Right lobe of liver (tissue), 6 donors: ENCODE measurements at regions not wholly inside any gene's neighbourhood (a gene's known extent, or its start where the extent isn't known, plus 50 kb on each side); places are given as distances from the start of the nearest gene placed in this dataset.
"Not testable (repeated sequence)": the region's sequence is repeated elsewhere in the genome, so short reads cannot be mapped to it uniquely, and the experiment has no call there.

ENCODE experiments used
- ATAC-seq, 4 donors: fragments of 200-7000 bp; cut with Tn5 transposase; one replicate each; pipeline ENCODE4 v1.9.1; 2020; ENCODE audit warnings: mild to moderate bottlenecking in 4 of 4, moderate library complexity in 4 of 4
- DNase-seq, 3 donors: peaks; one replicate each; pipeline ENCODE4 v3.0.0-alpha.2; 2020
- H3K27ac ChIP-seq, 3 donors: fragments of 200-600 bp; one replicate each; pipeline ENCODE4 v1.8.0; 2022
- H3K27me3 ChIP-seq, 2 donors: fragments of 200-600 bp; one replicate each; pipeline ENCODE4 v1.8.0; 2022
- H3K36me3 ChIP-seq, 4 donors: fragments of 200-600 bp; sonication (generic) in 1 of 4; one replicate each; pipeline versions ENCODE4 v1.5.1 to v1.8.0; 2017 to 2022; ENCODE audit warnings: control low read depth in 1 of 4
- H3K4me1 ChIP-seq, 4 donors: fragments of 200-600 bp; sonication (generic) in 1 of 4; one replicate each; pipeline versions ENCODE4 v1.5.1 to v1.8.0; 2017 to 2022; ENCODE audit warnings: control low read depth in 1 of 4
- H3K4me3 ChIP-seq, 3 donors: fragments of 200-600 bp; one replicate each; pipeline ENCODE4 v1.8.0; 2022
- H3K9me3 ChIP-seq, 4 donors: fragments of 200-600 bp; sonication (generic) in 1 of 4; one replicate each; pipeline versions ENCODE4 v1.5.1 to v1.8.0; 2017 to 2022; ENCODE audit warnings: control low read depth in 1 of 4
- CTCF ChIP-seq, 4 donors: fragments of 200-600 bp in 3 of 4; fragments of 450-650 bp in 1 of 4; IDR thresholded peaks; one replicate each; pipeline versions ENCODE4 v1.5.1 to v1.8.0; 2016 to 2022; ENCODE audit warnings: antibody characterized with exemption in 4 of 4, mild to moderate bottlenecking in 2 of 4
- POLR2A ChIP-seq: fragments of 450-650 bp; IDR thresholded peaks from one replicate; pipeline ENCODE4 v1.6.1; 2017; ENCODE audit warnings: antibody characterized with exemption, mild to moderate bottlenecking
- WGBS: methylation state at CpG from one replicate; pipeline ENCODE4 v1.1.6; 2018; ENCODE audit warnings: low coverage, low lambda C conversion rate; ENCODE audit not compliant: insufficient coverage; ENCODE audit errors: missing lambda C conversion rate; 5-methylcytosine and 5-hydroxymethylcytosine counted together
- intact Hi-C, 2 donors: fragments of 100-400 bp; cut with DNase I; formaldehyde crosslinking; loops; one replicate each; pipeline versions ENCODE4 v1.11.2 to v1.14.1; 2022
- donor health status: DM: no; HTN: yes; CAD: no.
- donor health status: DM: no; HTN: no; CAD: no.
- donor health status: DM: no; HTN: no; CAD: no.
- donor health status: DM: no; HTN: yes; CAD: no.
- donor health status: DM: no; HTN: yes; CAD: no.

GRCh38 chr4:20075248-20075871 is 176.3 kb upstream of the SLIT2 start:
- intact Hi-C loops = no loop called here
- H3K4me3 ChIP-seq = no peak overlapping the region
- ATAC-seq = no peak
- H3K4me1 ChIP-seq = no peaks in the 10 kb centered on the region
- H3K27me3 ChIP-seq = no peaks in the 10 kb centered on the region
- TF ChIP-seq POLR2A (no peak), CTCF (IDR thresholded peaks at IDR 0.05) (no peak)
- no peak for DNase-seq
- no peaks in the 10 kb centered on the region for H3K9me3 ChIP-seq
- no peaks in the 10 kb centered on the region for H3K36me3 ChIP-seq
- no peak overlapping the region for H3K27ac ChIP-seq

DNA sequence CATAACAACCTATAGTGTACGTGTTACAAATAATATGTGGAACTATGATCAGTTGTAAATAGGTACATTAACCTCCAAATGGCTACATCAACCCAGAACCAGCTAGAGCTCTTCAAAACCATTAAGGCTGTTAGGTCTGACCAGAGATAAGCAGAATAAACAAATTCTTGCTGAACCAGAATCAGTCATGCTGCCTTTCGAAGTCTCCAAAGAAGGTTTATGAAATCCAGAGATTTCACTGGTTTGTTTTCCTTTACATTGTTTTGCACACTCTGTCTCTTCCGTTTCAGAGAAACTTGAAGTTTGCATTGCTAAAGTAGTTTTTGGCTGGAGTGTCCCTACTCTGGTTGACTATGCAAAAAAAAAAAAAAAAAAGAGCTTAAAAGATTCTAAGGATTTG is 177.3 kb upstream of the SLIT2 start:
- TF ChIP-seq POLR2A (no peak), CTCF (IDR thresholded peaks at IDR 0.05) (no peak)
- H3K27ac ChIP-seq = no peak overlapping the region
- no peaks in the 10 kb centered on the region for H3K9me3 ChIP-seq

GRCh38 chr4:20065952-20066351 is 185.8 kb upstream of the SLIT2 start:
- no peak overlapping the region for H3K27ac ChIP-seq
- intact Hi-C loops = no loop called here
- no peaks in the 10 kb centered on the region for H3K9me3 ChIP-seq
- H3K36me3 ChIP-seq = no peaks in the 10 kb centered on the region
- ATAC-seq (no peak), DNase-seq (no peak)
- TF ChIP-seq CTCF (IDR thresholded peaks at IDR 0.05) = no peak
- no peak for TF ChIP-seq POLR2A
- no peak overlapping the region for H3K4me3 ChIP-seq
- 44% methylated on average over 1 of the region's 1 CpG for WGBS
- H3K27me3 ChIP-seq = no peaks in the 10 kb centered on the region
- H3K4me1 ChIP-seq = no peaks in the 10 kb centered on the region

More for the DNA sequence above, 177.3 kb upstream of the SLIT2 start:
- H3K27me3 ChIP-seq = no peaks in the 10 kb centered on the region
- no peaks in the 10 kb centered on the region for H3K4me1 ChIP-seq
- H3K36me3 ChIP-seq = no peaks in the 10 kb centered on the region
- no peak overlapping the region for H3K4me3 ChIP-seq
- 32% methylated on average over 3 of the region's 3 CpGs for WGBS
- ATAC-seq = no peak
- no peak for DNase-seq
- intact Hi-C loops = no loop called here

- ATAC-seq, intact Hi-C loops, H3K36me3 ChIP-seq, H3K9me3 ChIP-seq, H3K4me1 ChIP-seq, DNase-seq, H3K27ac ChIP-seq, H3K4me3 ChIP-seq, H3K27me3 ChIP-seq: not testable (repeated sequence)
- 57% methylated on average over 3 of the region's 5 CpGs for WGBS
Measured at GRCh38 chr4:20062857-20063256, 188.8 kb upstream of the SLIT2 start.

DNA sequence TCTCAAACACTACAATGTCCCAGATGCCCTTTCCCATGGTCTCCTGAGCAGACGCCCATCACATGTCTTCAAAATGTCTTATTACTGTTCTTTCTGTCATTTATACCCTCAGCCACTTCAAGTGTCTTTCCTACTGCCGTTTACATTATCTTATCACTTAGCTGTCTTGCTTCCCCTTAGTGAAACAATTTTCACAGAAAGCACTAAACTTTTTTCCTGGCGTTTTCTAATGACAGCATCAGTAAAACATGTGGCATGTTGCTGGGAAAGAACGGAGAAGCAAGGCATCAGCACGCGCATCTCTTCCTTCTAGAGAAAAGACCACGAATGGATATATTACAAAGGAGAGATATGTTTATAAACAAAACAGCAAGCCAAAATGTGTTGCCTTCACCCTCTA is 189.7 kb upstream of the SLIT2 start:
- DNase-seq = no peak
- no peaks in the 10 kb centered on the region for H3K27me3 ChIP-seq
- no peak for TF ChIP-seq POLR2A
- no peak for TF ChIP-seq CTCF (IDR thresholded peaks at IDR 0.05)
- no peaks in the 10 kb centered on the region for H3K36me3 ChIP-seq
- H3K4me3 ChIP-seq = no peak overlapping the region
- 38% methylated on average over 7 of the region's 7 CpGs for WGBS
- no peaks in the 10 kb centered on the region for H3K4me1 ChIP-seq
- intact Hi-C loops = no loop called here
- no peak for ATAC-seq
- H3K9me3 ChIP-seq = no peaks in the 10 kb centered on the region
- H3K27ac ChIP-seq = no peak overlapping the region
